Fibroblast of pulmonary artery (primary cell): ENCODE measurements at regions not wholly inside any gene's neighbourhood (a gene's known extent, or its start where the extent isn't known, plus 50 kb on each side); places are given as distances from the start of the nearest gene placed in this dataset.
"Not testable (repeated sequence)": the region's sequence is repeated elsewhere in the genome, so short reads cannot be mapped to it uniquely, and the experiment has no call there.

Experiments
- DNase-seq: peaks from one replicate; pipeline ENCODE4 v3.0.0-alpha.2; 2010; ENCODE audit warnings: low read depth
- H3K4me3 ChIP-seq: replicated peaks from 2 replicates; pipeline ENCODE4 v1.5.1; 2011; ENCODE audit warnings: low read depth, mild to moderate bottlenecking, control low read depth, low read length, moderate library complexity
- CTCF ChIP-seq: IDR thresholded peaks from 2 replicates; pipeline ENCODE4 v1.5.1; 2011; ENCODE audit warnings: mild to moderate bottlenecking, control low read depth, low read length, inconsistent platforms; ENCODE audit errors: missing control alignments

DNA sequence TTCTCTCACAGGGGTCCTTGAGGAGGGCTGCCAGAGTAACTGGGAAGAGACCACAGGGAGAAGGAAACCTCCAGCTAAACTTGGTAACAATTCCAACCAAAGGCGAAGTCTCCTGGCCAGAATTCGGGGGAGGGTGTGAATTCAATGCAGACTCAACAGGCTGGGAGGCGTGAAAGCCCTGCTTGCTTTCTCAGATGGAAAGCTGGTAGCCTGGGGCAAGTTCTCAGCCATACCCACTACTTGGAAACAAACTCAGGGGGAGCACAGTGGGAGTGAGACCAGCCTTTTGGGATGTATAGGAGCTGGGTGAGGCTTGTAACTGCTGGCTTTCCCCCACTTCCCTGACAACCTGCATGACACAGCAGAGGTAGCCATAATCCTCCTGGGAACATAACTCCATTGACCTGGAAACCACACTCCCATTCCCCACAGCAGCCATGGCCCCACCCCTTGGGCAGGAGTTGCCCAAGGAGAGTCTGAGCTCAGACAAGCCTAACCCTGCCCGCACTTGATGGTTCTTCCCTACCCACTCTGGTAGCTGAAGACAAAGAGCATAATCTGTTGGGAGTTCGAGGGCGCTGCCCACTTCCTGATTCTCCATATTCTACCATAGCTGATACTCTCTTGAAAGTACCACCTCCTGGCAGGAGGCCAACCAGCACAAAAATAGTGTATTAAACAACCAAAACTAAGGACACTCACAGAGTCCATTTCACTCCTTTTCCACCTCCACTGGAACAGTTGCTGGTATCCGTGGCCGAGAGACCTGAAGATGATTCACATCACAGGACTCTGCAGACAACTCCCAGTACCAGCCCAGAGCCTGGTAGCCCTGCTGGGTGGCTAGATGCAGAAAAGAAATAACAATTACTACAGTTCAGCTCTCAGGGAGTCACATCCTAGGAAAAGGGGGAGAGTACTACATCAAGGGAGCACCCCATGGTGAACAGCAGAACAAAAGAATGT is 123.8 kb downstream of the FAM170A start:
- H3K4me3 ChIP-seq, result no peak overlapping the region
- DNase-seq, result no peak
- no peak for TF ChIP-seq CTCF

- H3K4me3 ChIP-seq, DNase-seq: not testable (repeated sequence)
These were observed 125.5 kb downstream of the FAM170A start for GRCh38 chr5:119754825-119755224.

- H3K4me3 ChIP-seq, result no peak overlapping the region
- no peak for DNase-seq
- TF ChIP-seq CTCF, result no peak
These were observed 127.9 kb downstream of the FAM170A start for GRCh38 chr5:119757276-119757675.

GRCh38 chr5:119769695-119770693 is 140.6 kb downstream of the FAM170A start:
- DNase-seq, H3K4me3 ChIP-seq: not testable (repeated sequence)

- not testable (repeated sequence) for DNase-seq, H3K4me3 ChIP-seq
These were observed 150.8 kb downstream of the FAM170A start for GRCh38 chr5:119780145-119780544.

DNA sequence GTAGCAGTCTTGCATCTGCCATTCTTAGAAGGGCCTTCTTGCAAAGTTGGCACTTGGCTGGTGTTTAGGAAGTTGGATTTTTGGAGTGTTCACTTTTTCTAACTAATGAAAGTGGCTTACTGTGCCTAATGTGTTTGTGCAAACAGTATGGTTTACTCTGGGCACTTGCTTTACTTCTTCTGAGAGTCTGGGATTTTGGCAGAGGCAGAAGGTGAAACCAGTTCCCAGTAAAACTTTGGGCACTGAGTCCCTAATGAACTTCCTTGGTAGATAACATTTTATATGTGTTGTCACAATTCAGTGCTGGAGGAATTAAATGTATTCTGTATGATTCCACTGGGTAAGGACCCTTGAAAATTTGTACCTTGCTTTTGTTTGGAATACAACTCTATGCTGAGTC is 155.7 kb downstream of the FAM170A start:
- DNase-seq, result no peak
- TF ChIP-seq CTCF, result no peak
- no peak overlapping the region for H3K4me3 ChIP-seq

- TF ChIP-seq CTCF, result no peak
- H3K4me3 ChIP-seq, result no peak overlapping the region
- no peak for DNase-seq
These were observed 160.2 kb downstream of the FAM170A start for GRCh38 chr5:119789406-119790117.
